ENCODE measurements at regions not wholly inside any gene's neighbourhood (a gene's known extent, or its start where the extent isn't known, plus 50 kb on each side); places are given as distances from the start of the nearest gene placed in this dataset.

DNA sequence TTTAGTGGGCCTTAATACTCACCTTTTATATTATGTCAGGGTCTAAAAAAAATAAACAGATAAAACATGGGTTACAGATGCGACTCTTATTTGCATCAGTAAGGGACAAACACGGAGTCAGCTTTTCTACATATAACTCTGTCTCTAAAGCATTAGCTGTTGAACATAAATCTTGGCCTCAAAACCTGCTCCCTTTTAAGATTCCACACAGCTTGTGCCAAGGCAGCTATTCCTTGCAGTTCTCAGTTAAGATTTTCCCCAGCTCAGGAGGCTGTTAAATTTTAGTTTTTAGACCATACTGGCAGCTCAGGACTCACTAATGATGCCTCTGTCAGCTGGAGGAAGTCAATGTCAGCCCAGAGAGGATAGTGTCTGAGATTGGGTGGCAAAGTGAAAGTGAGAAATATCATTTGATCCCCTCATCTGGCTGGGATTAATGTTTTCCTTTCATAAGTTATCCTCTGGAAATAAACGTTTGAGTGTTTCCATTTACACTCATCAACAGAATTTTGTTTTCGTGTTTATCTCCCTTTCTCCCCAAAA is 287.5 kb downstream of the ELAVL2 start:
- DNase-seq (ENCODE audit: low spot score) = no peak

DNA sequence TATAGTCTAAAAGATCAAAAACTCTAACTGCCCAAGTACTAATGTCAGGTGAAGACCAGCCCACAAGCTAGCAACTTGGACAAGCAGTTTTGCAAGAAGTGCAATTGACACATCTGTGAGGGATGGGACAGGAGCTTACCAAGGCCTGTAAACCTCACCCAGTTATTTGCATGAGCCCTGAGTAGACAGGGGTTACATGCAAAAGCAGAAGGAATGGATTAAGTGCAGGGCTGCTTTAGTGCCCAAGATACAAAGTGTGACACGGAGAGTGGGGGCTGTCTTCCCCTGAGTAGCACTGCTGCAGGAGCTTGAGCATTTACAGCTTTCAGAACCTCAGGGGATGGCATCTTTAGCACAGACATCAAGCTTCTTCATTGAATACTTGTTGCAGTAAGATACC is 286.7 kb downstream of the ELAVL2 start:
- DNase-seq (ENCODE audit: low spot score) = no peak

DNA sequence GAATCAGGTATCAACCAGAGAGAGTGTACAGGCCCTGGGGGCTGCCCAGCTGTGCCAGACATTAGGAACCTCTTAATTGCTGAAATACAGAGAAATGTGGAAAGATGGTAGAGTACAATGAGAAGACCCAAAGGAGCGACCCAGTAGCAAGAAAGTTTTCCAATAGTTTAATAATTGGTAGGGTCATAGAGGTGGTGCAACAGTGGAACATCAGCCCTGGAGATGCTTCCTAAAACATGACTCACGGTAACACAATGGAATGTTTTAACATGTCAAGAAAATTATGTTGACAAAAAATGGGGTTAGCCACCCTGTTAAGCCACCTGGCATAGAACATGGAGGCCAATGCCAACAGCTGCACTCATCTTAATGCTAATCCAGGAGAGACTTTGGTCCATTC is 284.1 kb downstream of the ELAVL2 start:
- DNase-seq (ENCODE audit: low spot score) = no peak

DNA sequence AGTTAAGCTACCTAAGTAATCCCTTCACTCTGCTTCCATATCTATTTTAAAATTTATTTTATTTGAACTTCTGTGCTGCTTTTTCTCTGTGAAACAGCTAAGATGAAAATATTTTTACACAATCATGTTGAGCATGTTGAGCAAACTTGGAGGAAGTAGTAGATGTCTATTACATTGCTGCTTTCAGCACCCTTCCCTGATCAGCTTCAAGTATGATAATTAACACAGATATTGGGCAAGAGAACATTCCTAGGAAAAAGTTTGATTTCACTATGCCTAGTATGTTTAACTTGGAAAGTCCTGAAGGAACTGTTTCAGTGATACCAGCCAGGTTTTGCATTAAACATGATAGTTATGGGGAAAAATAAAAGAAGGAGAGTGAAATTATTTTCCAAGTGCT is 283.6 kb downstream of the ELAVL2 start:
- DNase-seq (ENCODE audit: low spot score) = no peak

DNA sequence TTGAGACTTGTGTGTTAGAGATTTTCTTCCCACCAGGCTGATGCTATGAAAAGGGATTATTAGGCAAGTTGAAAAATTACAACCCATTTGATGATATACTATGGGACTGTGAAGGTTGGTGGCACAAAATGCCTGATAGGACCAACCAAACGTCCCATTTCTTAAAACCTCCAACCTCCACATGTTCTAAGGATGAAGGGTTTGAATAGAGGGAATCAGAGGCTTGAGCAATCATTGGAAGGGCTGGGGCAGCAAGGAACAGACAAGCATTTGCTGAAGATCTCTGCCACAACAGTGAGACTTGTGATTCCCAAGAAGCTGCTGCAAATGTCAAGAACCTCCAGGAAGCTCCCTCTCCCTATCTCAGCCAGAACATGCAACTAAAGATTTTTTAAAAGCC is 283.1 kb downstream of the ELAVL2 start:
- DNase-seq (ENCODE audit: low spot score) = no peak

DNA sequence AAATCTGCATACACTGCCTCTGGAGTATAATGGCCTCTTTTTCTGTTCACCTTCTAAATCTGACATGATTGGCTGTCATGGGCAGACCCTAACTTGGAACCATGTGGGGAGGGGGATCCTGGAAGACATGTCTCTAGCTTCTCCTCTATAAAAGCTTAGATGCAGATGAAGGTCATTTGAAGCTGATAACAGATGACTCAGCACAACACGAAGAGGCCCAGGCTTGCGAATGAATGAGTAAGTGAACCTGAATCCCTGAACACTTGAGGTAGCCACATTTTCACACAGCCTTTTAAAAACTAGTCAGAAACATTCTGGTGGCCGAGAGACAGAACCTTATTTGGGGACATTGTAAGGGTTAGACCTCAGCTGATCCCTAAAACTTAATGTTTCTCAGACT is 282.6 kb downstream of the ELAVL2 start:
- peak; percentile 9 for DNase-seq (ENCODE audit: low spot score)

DNA sequence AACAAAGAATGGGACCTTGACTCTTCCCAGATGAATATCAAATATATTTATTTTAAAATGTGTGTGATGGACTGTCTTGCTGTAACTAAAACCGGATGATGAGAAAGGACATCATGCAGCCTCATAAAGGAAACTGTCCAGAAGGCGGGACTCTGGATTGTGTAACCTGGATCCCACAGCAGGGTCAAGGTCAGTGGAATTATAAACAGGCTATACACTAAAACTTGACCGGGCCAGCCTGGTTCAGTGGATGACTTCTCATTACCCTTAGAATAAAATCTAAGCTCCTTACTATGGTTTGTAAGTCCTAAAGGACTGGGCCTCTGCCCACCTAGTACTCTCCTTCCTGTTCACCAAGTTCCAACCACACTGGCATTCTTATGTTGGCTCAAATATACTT is 280.3 kb downstream of the ELAVL2 start:
- DNase-seq (ENCODE audit: low spot score) = no peak

DNA sequence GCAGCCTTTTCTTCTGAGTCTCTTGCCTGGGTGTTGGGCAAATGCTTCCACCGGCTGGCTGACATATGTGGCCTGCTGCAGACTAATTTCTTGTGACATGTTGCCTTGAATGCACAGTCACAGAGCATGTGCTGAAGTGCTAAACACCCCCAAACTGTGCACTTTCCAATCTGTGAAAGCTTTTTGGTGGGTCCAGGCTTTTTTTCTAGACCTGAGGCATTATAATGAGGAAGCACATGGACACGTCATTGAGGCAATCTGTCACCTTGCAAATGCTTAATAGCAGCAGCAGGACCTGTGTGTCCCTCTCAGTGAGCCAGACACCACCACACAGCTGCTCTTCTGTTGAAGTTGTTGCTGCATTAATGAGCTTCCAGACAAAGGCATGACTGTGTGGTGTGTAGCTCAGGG is 274.7 kb downstream of the ELAVL2 start:
- no peak for DNase-seq (ENCODE audit: low spot score)

DNA sequence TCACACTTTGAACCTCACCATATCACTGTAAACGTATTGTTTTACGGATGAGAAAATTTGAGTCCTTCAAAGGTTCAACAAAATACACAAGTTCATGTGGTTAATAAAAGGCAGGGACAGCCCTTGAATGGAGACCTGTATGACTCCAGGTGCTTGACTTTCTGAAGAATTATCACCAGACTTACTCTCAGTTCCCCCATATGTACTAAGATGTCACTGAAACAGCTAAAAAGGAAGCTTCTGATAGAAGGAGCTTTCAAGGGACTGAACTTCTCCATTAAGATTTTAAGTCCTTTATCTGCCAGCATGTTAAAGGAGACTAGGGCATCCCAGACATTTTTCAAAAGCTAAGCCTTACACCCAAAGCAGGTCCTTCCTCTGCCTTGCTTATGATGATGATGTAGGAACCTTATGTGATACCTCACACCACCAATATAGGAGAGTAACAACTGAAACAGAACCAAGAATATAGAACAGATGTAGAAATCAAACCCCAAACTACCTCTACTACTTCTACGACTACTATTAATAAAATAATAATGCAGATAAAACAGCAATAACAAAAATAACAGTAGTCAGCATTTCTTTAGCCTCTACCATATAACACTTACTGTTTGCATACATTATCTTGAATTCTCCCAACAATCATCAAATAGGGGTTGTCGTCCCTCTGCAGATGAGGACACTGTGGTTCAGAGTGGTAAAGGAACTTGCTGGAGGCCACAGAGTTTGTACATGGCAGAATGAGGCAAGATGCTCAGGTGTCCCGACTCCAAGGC is 273.9 kb downstream of the ELAVL2 start:
- DNase-seq (ENCODE audit: low spot score) = no peak

DNA sequence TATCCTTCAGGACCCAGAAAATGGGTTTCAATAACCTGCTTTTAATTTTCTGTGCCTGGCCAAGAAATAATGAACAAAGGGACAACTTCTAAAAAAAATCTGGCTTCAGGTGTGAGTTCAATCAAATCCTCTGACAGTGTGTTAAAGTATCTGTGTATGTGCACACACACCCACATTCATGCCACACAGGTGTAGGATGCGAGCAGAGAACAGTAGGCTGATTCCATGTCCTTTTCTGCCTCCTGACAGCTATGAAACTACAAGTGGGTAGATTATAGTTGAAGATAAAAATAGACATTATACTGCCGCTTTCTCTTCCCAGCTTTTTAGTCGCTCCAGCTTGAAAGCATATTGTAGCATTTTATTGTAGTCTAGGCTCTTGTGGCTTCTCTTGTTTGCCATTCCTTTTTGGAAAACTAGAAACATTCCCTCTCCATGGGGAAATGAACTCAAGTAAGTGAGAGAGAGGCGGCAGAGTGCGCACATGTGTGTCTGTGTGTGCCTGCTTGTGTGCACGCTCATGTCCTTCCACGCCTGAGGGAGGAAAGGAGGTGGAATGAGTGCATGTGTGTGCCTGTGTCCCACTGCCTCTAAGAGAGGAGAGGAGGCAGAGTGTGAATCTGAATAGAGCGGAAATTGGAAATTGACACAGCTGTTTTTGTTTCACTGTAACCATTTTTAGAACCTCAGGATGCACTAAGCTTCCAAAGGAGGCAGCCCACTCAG is 273.0 kb downstream of the ELAVL2 start:
- no peak for DNase-seq (ENCODE audit: low spot score)

DNA sequence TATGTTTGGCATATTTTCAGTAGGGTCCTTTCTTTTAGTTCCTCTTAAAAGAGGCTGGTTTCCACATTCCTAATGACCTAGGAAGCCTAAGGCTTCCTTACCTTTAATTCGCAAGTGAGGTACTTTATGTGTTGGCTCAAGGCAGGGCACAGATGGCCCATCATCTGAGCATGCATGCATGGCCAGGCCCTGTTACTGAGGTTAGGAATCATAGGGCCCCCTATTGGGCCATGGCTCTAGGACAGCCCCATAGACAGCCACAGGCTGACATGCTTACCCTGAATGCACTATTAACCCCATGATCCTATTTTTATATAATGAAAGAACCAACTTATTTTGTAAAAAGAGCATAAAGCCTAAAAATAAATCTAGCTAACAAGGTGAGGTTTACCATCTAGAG is 271.4 kb downstream of the ELAVL2 start:
- DNase-seq (ENCODE audit: low spot score) = no peak

DNA sequence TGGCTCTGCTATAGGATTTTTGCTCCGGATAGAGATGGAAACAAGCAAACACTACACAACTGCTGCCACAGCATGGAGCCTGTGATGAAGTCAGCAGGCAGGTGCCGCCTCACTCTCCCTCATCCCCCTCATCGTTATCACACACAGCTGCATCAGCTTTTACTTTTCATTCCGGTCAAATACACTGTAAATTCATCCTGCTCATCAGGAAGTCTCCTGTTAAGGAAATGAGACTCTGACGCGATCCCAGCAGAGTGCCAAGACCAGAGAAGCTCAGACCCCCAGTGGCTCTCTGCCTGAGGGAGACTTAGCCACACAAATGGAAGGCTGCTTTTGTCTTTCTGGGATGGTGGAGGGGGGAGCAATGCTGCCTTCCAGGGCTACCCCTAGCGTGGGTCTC is 270.2 kb downstream of the ELAVL2 start:
- DNase-seq (ENCODE audit: low spot score) = peak; percentile 12

DNA sequence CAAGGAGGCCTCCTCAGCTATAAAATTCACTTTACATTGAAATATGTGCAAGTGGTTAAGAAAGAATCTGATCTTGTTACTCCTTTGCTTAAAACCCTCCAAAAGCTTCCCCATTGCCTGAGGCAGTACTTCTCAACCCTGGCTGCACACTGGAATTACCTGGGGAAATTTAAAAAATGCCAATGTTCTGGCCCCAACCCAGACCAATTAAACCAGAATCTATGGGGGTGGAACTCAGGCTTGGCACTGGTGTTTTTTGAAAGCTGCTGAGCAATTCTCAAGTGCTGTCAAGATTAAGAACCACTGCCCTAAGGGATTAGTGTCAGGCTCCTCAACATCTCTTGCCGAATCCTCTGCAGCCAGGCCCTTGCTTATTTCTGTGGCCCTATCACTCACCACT is 269.6 kb downstream of the ELAVL2 start:
- DNase-seq (ENCODE audit: low spot score) = no peak

DNA sequence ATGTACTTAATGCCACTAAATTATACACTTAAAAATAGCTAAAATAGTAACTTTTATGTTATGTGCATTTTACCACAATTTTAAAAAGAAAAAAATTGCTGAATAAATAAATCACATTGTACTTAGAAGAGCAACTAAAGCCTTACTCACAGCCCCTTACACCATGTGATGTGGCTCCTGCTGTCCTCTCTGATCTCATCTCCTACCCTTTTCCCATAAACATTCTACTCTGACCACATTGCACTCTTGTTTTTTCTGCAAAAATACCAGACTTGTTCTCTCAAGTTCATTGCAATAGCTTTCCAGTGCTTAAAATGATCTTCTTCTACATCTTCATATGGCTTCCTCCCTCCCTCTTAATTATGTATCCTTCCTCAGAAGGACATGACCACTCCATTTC is 268.4 kb downstream of the ELAVL2 start:
- DNase-seq (ENCODE audit: low spot score) = peak; percentile 25

DNA sequence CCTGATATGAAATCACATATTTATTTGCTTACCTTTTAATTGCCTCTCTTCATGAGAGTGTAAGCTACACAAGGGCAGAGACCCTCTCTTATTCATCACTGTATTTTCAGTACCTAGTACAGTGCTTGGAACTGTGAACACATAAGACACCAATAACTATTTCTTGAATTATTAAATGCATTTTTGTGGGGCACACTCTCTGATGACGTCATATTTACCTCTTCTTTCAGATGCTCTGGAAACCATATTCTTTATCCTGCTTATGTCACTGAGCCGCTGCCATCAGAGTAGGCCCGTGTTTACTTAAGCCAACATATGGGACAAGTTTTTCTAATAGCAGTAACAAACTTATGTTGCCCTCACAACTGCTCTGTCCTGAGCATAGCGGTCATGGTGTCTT is 266.5 kb downstream of the ELAVL2 start:
- DNase-seq (ENCODE audit: low spot score) = no peak

DNA sequence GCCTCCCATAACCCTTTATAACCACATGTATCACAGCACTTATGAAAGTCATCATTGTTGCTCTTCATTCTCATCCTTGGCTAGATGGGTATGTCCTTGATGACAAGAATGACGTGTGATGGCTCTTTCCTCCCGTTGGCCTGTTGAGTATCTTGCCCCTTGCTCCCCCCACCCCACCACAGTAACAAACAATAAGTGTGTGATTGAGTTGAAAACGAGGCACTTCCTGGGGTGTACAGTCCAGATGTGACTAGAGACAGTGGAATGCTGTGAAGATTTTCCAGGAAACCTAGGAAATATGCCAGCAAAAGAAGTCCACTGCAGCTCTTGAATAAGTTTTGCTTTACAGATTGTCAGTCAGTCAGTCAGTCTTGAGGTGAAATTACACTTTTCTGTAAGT is 262.5 kb downstream of the ELAVL2 start:
- DNase-seq (ENCODE audit: low spot score) = peak; percentile 34

DNA sequence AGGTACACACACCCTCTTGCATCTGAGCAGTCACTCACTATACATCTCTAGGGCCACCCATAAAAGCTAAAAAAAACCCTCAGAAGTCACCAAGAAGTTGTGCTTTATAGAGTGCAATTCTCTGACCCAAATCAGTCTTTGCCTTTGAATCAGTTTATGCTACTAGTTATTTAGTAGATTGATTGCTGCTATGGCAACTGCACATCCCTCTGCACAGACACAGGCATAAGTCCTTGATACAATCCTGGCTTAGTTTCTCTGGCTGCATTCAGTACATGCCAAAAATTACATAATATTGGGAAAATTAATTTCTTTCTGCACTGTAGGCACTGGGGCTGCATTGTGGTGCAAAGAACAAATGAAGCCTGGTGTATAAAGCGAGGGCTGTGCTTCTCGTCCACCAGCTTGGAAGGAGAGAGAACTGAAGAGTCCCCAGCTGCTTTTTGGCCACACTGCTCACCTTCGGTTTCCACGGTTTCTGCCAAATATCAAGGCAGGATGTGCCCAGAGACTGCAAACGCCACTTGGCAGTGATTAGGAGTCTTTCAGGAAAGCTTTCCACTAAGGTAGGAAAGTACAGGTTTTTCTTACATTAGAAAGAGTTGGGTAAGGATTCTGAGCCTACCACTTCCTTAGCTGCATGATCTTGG is 258.4 kb downstream of the ELAVL2 start:
- DNase-seq (ENCODE audit: low spot score) = no peak

DNA sequence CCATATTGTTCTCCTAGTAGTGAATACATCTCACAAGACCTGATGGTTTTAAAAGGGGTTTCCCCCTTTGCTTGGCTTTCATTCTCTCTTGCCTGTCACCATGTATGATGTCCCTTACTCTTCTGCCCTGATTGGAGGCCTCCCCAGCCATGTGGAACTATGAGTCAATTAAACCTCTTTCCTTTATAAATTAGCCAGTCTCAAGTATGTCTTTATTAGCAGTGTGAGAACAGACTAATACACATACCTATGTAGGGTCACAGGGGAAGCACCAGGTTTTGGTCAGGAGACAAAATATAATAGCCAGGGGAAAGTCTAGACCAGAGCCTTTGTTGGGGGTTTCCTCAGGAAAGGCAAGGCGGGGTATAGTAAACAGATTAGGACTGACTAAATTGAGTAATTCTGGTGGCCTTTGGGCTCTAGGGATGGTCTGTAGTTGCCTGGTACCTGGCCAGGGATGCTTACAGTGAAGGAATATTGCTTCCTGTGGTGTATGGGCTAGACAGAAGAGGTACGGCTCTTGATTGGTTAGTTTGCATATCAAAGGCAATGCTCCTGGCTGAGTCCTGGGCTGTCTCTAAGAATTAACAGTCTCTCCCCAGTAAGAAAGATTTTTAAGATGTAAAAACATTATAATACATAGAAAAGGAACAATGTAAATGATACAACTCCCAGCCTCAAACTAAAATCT is 254.5 kb downstream of the ELAVL2 start:
- DNase-seq (ENCODE audit: low spot score) = no peak

DNA sequence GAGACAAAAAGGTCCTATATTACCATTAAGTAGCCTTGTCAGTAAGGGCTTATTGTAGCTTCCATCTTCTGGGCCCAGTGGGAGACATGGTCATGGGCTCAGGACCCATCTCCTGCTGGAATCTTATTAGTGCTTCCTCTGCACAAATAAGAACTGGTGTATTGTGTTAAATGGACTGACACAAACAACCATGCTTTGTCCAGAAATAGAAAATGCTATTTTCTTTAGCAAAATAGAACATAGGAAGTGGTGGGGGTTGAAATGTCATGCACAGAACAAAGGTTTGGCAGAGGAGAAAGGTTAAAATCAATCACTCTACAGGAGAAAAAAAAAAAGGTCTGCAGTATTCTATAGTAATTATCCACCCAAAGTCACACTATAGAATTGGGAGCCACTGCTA is 252.2 kb downstream of the ELAVL2 start:
- DNase-seq (ENCODE audit: low spot score) = no peak

DNA sequence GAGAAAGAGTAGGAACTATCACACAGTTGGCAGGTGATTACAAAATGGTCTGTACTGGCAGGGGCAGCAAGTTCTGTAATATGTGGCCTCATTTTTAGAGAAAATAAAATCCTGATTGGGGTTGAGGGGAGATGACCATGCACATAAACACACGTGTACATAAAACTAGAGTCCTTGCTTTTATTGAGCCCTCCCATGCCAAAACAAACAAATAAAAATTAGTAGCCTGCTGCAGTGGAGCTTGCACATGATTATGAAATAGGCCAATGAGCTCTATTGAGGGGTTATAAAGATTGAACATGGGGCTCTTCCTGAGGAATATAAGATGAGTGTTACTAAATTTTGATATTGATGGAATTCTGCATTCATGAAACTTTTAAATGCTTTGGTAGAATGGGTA is 248.4 kb downstream of the ELAVL2 start:
- DNase-seq (ENCODE audit: low spot score) = no peak

DNA sequence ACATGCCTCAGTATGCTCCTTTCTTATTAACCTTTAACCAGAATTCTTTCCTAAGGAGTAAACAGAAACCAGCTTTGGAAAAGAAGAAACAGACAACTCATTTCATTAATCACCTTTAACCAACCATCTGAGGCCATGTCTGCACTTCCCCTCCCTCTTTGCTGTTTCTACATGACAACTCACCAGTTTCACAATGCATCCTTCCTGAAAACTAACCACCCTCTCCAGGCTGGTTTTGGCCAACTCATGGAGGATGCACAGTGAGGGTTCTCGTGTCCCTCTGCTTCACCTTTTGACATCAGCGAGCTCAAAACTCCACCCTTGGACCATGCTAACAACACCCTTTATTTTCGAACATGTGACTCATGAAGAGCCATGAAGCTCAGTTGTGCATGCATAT is 244.1 kb downstream of the ELAVL2 start:
- DNase-seq (ENCODE audit: low spot score) = no peak

DNA sequence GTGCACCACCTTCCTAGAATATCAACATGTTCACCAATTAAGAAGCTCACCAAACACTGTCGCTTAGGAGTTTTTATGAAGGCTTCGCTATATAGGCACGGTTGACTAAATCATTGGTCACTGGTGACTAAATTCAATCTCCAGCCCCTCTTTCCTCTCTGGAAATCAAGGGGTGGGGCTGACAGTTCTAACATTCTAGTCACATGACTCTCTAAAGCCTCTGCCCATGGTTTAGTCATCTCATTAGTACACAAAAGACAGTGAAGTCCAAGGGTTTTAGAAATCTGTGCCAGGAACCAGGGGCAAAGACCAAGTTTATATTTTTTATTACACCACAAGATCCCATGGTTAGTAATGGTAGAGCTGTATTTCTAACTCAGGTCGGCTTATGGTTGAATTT is 243.2 kb downstream of the ELAVL2 start:
- DNase-seq (ENCODE audit: low spot score) = peak; percentile 25

Measured in A172 (cell line).